HL-60 (cell line): ENCODE measurements at regions not wholly inside any gene's neighbourhood (a gene's known extent, or its start where the extent isn't known, plus 50 kb on each side); places are given as distances from the start of the nearest gene placed in this dataset.

Source experiments
- DNase-seq, 2 experiments: peaks; one replicate each; pipeline ENCODE4 v3.0.0-alpha.2; 2010 to 2020; ENCODE audit warnings: low read depth in 1 of 2, low spot score in 1 of 2
- H3K27ac ChIP-seq: fragments of 250-450 bp; sonication (Bioruptor Pico); replicated peaks from 2 replicates; pipeline ENCODE4 v1.5.1; 2020; ENCODE audit warnings: mild to moderate bottlenecking, moderate library complexity
- H3K27me3 ChIP-seq: fragments of 250-450 bp; sonication (Bioruptor Pico); 2 replicates; pipeline ENCODE4 v1.5.1; 2021; ENCODE audit warnings: mild to moderate bottlenecking, moderate library complexity; ENCODE audit not compliant: insufficient read depth, poor library complexity, severe bottlenecking
- H3K4me3 ChIP-seq: replicated peaks from 2 replicates; pipeline ENCODE4 v1.5.1; 2011; ENCODE audit warnings: mild to moderate bottlenecking, control low read depth, low read length; ENCODE audit not compliant: insufficient read depth
- GABPA ChIP-seq: IDR thresholded peaks from 2 replicates; pipeline ENCODE4 v1.6.1; 2012; ENCODE audit warnings: low read depth
- POLR2AphosphoS5 ChIP-seq: IDR thresholded peaks from 2 replicates; pipeline ENCODE4 v1.6.1; 2012; ENCODE audit warnings: low read depth
- SPI1 ChIP-seq: IDR thresholded peaks from 2 replicates; pipeline ENCODE4 v1.6.1; 2012; ENCODE audit warnings: low read depth, mild to moderate bottlenecking, borderline replicate concordance
- TF ChIP-seq, protein P1 (sequence below): IDR thresholded peaks from one replicate; pipeline ENCODE4 v1.5.1; 2011; ENCODE audit warnings: low read length, control low read depth, inconsistent platforms; ENCODE audit not compliant: insufficient read depth
- TF ChIP-seq, protein P2 (sequence below): IDR thresholded peaks from 2 replicates; pipeline ENCODE4 v1.6.1; 2012; ENCODE audit warnings: low read depth; ENCODE audit not compliant: insufficient replicate concordance

DNA sequence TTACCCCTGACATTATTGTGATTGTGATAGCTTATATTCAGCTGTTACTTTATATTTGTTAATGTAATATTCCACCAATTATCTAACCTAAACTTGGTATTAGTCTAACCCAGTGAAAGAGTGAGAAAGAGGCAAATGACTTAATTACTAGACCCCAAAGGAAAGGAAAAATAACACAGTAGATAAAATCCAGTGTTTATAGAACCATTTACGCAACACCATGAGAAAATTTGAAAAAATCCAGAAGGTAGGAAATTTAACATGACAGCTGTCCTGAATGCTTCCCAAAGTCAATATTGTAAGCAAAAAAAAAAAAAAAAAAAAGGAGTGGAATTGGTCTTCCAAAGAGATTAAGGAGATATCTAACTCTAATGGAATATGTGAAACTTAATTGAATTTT is 741.5 kb upstream of the GHITM start:
- Histone ChIP-seq H3K27me3 (no peaks in the 10 kb centered on the region), H3K27ac (no peak overlapping the region), H3K4me3 (no peak overlapping the region)
- DNase-seq: no peak
- TF ChIP-seq, protein P1, sequence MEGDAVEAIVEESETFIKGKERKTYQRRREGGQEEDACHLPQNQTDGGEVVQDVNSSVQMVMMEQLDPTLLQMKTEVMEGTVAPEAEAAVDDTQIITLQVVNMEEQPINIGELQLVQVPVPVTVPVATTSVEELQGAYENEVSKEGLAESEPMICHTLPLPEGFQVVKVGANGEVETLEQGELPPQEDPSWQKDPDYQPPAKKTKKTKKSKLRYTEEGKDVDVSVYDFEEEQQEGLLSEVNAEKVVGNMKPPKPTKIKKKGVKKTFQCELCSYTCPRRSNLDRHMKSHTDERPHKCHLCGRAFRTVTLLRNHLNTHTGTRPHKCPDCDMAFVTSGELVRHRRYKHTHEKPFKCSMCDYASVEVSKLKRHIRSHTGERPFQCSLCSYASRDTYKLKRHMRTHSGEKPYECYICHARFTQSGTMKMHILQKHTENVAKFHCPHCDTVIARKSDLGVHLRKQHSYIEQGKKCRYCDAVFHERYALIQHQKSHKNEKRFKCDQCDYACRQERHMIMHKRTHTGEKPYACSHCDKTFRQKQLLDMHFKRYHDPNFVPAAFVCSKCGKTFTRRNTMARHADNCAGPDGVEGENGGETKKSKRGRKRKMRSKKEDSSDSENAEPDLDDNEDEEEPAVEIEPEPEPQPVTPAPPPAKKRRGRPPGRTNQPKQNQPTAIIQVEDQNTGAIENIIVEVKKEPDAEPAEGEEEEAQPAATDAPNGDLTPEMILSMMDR: no peak
- TF ChIP-seq GABPA (no peak), SPI1 (no peak), POLR2AphosphoS5 (no peak)
- TF ChIP-seq, protein P2, sequence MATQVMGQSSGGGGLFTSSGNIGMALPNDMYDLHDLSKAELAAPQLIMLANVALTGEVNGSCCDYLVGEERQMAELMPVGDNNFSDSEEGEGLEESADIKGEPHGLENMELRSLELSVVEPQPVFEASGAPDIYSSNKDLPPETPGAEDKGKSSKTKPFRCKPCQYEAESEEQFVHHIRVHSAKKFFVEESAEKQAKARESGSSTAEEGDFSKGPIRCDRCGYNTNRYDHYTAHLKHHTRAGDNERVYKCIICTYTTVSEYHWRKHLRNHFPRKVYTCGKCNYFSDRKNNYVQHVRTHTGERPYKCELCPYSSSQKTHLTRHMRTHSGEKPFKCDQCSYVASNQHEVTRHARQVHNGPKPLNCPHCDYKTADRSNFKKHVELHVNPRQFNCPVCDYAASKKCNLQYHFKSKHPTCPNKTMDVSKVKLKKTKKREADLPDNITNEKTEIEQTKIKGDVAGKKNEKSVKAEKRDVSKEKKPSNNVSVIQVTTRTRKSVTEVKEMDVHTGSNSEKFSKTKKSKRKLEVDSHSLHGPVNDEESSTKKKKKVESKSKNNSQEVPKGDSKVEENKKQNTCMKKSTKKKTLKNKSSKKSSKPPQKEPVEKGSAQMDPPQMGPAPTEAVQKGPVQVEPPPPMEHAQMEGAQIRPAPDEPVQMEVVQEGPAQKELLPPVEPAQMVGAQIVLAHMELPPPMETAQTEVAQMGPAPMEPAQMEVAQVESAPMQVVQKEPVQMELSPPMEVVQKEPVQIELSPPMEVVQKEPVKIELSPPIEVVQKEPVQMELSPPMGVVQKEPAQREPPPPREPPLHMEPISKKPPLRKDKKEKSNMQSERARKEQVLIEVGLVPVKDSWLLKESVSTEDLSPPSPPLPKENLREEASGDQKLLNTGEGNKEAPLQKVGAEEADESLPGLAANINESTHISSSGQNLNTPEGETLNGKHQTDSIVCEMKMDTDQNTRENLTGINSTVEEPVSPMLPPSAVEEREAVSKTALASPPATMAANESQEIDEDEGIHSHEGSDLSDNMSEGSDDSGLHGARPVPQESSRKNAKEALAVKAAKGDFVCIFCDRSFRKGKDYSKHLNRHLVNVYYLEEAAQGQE: no peak

DNA sequence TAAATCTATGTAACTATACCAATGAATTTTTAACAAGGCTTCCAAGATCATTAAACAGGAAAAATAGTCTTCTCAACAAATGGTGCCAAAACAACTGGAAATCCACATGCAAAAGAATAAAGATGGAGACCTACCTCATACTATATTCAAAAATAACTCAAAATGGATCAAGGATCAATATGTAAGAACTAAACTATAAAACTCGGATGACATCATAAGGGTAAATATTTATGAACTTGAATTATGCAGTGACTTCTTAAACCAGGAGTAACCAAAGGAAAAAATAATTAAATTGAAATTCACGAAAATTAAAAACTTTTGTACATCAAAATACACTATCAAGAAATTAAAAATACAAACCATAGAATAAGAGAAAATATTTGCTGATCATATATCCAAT is 728.7 kb upstream of the GHITM start:
- H3K27me3 ChIP-seq: no peaks in the 10 kb centered on the region
- no peak for DNase-seq
- H3K4me3 ChIP-seq: no peak overlapping the region
- no peak overlapping the region for H3K27ac ChIP-seq
- TF ChIP-seq, protein P1: no peak
- TF ChIP-seq POLR2AphosphoS5 (no peak), SPI1 (no peak), GABPA (no peak)
- TF ChIP-seq, protein P2: no peak

DNA sequence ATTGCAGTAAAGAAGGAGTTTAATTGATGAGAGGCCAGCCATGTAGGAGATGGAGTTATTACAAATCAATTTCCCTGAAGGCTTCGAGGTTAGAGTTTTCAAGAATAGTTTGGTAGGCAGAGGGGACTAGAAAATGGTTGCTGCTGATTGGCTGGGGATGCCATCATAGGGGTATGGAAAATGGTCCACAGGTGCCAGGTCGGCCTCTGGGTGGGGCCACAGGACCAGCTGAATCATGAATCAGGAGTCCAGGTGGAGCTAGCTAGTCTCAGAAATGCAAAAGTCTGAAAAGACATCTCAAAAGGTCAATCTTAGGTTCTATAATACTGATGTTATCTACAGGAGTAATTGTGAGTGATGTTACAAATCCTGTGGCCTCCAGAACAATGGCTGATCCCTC is 714.0 kb upstream of the GHITM start:
- DNase-seq: no peak
- no peak overlapping the region for H3K27ac ChIP-seq
- no peak overlapping the region for H3K4me3 ChIP-seq
- no peaks in the 10 kb centered on the region for H3K27me3 ChIP-seq
- TF ChIP-seq SPI1 (no peak), POLR2AphosphoS5 (no peak), GABPA (no peak)
- TF ChIP-seq, protein P2: no peak
- TF ChIP-seq, protein P1: no peak
